Inflammatory macrophage (primary cell): ENCODE measurements at regions not wholly inside any gene's neighbourhood (a gene's known extent, or its start where the extent isn't known, plus 50 kb on each side); places are given as distances from the start of the nearest gene placed in this dataset.
"Not testable (repeated sequence)": the region's sequence is repeated elsewhere in the genome, so short reads cannot be mapped to it uniquely, and the experiment has no call there.

Source experiments
- DNase-seq, 2 donors: peaks; one replicate each; pipeline ENCODE4 v3.0.0-alpha.2; 2020 to 2022

- not testable (repeated sequence) for DNase-seq
Measured at GRCh38 chr21:5066682-5067251, 5454.6 kb upstream of the TPTE start.

DNA sequence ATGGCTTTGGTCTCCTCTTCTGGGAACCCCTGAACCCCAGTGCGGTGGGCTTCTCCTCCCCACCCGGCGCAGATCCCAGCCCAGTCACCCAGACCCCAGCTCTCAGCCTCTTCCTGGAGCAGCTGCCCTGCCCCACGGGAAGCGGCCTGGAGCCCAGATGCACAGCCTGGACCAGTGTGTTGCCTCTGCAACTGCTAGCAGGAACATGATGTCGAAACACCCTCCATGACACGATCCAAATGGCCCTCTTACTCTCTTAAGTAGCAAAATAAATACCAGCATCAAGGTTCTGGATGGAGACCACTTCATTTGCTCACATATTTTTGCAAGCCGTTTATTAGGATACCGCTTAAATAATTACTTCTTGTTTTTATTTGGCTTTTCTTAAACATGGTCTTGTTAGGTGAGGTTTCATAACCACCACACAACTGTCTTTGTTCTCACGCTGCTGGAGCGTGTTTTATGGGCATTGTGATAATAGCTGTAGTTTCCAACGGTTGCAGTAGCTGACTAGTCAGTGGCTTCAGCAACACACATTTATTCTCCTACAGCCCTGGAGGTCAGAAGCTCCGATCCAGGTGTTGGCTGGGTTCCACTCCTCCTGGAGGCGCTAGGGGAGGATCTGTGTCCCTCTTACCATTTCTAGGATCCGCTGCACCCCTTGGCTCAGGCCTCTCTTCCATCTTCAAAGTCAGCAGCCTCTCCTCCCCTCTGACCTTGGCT is 5453.9 kb upstream of the TPTE start:
- not testable (repeated sequence) for DNase-seq

- not testable (repeated sequence) for DNase-seq
Measured at GRCh38 chr21:5068649-5069048, 5452.7 kb upstream of the TPTE start.

DNA sequence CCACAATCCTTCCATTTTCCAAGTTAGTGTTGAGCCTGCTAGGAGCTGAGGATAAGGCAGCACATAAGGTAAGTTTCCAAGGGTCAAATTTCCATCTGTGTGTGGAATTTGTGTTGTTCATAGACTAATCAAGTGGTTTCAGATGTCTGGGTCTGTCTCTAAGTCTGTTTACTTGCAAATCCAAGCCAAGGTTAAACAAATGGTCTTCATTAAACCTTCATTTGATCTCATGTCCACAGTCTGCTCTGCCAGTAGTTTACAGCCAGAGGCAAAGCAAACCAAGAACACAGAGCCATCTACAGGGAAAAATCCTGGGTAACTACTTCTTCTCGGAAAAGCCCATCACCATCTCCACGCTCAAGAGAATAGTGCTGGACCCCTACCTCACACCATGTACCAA is 5450.2 kb upstream of the TPTE start:
- not testable (repeated sequence) for DNase-seq

DNA sequence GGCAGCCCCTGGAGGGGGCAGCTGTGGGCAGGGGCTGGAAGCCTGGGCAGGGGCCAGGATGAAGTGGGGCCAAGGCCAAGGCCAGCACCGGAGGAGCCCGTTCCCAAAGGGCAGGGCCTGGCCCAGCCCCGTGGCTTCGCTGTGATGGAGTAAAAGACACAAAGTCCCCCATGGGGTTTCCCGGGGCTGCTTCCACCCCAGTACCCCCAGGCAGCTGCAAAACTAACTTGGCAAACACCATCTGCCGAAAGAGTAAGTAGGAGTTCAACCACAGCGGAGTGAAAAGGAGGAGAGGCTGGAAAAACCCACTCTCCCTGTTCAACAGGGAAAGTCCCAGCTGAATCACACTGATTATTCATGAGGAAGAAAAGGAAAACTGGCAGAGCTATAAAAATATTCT is 5444.5 kb upstream of the TPTE start:
- not testable (repeated sequence) for DNase-seq

- not testable (repeated sequence) for DNase-seq
Measured at GRCh38 chr21:5079361-5079760, 5442.0 kb upstream of the TPTE start.

GRCh38 chr21:5080015-5080414 is 5441.4 kb upstream of the TPTE start:
- not testable (repeated sequence) for DNase-seq

- DNase-seq, result not testable (repeated sequence)
Measured at GRCh38 chr21:5084246-5084645, 5437.1 kb upstream of the TPTE start.

- DNase-seq, result not testable (repeated sequence)
Measured at GRCh38 chr21:5085456-5085855, 5435.9 kb upstream of the TPTE start.

GRCh38 chr21:5086416-5086815 is 5435.0 kb upstream of the TPTE start:
- peak; percentile 3 to 4 for DNase-seq

DNA sequence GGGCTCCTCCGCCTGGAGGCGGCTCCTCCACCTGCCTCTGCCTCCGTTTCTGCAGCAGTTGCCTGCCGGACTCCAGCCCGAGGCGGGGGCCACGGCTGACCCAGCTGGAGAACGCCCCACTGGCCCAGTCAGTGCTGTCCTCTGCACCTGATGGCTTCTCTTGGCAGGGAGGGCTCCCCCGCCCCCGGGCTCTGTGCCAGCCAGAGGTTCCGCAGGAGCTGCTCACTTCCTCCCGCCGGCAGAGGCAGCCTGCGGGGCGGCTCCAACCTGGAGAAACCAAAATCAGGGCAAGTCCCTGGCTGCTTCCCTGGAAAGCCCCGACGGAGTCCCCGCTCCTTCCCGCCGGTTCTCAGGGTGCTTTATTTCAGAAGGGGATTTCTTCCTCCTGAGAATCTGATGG is 5432.6 kb upstream of the TPTE start:
- not testable (repeated sequence) for DNase-seq

GRCh38 chr21:5089399-5090089 is 5431.8 kb upstream of the TPTE start:
- DNase-seq, result not testable (repeated sequence)

DNA sequence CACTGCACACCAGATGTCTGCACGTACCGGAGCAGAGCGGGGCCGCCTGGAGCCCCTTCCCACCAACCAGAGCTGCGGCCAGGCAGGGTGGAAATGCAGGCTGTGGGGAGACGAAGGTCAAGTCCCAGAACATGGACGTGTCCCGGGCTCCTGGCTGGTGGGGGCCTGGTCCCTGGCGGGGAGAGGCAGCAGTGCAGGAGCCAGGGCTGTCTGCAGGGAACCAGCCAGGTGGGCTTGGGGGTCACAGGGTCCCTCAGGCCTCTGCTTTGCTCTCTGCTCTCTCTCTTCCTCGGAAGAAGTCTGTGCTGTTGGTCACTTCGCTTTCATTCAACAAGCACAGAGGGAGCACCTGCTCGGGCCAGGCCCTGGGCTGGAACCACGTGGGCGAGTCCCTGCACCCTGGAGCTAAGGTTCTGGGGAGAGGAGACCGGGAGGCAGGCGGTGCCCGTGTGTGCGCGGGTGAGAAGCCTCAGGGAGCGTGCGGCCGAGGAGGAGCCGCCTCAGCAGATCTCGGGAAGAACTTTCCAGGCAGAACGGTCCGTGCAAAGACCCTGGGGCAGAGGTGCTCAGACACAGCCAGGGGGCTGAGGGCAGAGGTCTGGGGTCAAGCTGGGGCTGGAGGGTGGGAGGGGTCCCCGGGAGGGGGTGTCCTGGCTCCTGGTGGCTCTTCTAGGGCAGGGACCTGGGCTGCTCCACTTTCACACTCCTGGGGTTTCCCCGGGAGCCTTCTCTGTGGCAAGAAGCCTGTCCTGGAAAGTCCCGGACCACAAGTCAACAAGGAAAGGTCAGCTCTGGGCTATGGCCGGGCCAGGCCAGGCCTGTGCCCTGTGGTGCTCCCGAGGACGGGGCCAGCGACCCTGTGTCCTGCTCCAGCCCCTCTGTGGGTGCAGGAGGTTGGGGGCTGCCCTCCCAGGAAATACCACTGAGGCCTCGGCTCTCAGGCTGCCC is 5431.0 kb upstream of the TPTE start:
- DNase-seq, result not testable (repeated sequence)

DNA sequence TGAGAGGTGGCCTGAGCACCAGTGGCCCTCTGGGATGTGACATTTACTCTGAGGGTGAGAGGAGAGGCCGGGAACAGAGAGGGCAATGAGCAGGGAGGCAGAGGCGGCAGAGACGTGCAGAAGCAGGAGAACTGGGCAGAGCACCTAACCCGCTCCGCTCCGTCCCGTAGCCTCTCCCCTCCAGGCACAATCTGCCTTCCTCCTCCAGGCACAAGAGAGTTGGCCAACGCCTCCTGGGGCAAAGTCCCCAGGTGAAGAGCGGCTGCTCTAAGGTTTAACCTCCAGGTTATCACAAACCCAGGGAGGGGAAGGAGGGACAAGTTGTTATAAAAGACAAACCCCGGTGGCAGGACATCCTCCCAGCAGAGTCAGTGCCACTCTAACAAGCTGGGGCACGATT is 5430.1 kb upstream of the TPTE start:
- not testable (repeated sequence) for DNase-seq

DNA sequence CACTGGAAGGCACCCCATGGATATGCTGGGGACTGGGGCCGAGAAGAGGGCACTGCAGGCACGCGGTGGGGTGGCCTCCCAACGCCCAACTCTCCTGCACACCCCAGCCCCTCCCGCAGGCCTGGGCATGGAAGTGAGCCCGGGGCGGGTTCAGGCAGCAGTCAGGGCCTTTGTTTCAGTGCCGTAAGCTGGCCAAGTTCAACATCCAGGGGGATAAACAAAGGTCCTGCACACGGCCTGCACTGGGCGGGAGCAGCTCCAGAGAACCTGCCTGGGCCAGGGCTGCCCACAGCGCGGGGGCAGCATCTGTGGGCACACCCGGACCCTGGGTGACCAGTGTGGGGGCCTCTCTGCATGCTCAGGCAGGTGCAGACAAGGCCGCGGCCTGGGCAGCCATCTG is 5425.8 kb upstream of the TPTE start:
- not testable (repeated sequence) for DNase-seq

- not testable (repeated sequence) for DNase-seq
Measured at GRCh38 chr21:5098010-5098743, 5423.2 kb upstream of the TPTE start.

DNA sequence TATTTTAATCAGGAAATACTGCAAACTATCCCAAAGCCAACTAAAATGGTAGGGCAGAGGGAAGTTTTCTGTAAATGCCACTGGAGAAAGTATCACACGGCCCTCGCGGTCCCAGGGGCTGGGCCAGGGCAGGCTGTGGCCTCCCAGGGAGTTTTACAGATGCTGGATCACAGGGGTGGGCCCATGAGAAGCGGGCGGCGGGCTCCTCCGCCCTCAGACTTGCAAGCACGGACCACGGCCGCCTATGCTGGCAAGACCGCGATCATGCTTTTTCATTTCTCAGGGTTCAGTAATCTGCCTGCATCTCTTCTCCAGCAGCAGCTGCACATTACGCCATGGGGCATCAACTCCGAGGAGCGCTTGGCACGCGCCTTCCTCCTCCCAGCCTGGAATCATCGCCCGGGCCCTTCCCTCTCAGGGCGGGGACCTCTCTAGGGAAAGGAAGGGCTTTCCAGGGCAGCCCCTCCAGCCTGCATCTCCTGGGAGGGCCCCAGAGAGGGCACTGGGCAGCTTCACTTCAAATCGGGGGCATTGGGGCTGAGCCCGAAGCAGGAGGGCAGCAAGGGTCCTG is 5420.7 kb upstream of the TPTE start:
- DNase-seq, result not testable (repeated sequence)

DNA sequence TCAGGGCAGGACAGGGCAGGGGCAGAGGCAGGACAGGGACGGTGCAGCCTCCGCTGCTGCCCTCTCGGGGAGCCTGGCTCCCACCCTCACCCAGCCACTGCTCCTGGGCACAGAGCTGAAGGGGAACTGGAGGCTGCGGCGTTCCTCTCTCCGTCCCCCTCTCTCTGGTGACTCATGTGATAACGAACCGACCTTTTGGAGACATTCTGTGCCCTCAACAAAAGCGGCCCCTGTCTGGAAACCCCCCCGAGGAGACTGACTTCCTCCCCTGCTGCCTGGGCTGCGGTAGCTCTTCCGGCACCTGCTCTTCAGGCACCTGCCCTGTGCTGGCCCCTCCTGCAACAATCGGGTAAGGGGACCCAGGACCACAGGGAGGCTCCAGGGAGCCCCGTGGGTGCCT is 5419.6 kb upstream of the TPTE start:
- DNase-seq, result peak; percentile 61 to 66

DNA sequence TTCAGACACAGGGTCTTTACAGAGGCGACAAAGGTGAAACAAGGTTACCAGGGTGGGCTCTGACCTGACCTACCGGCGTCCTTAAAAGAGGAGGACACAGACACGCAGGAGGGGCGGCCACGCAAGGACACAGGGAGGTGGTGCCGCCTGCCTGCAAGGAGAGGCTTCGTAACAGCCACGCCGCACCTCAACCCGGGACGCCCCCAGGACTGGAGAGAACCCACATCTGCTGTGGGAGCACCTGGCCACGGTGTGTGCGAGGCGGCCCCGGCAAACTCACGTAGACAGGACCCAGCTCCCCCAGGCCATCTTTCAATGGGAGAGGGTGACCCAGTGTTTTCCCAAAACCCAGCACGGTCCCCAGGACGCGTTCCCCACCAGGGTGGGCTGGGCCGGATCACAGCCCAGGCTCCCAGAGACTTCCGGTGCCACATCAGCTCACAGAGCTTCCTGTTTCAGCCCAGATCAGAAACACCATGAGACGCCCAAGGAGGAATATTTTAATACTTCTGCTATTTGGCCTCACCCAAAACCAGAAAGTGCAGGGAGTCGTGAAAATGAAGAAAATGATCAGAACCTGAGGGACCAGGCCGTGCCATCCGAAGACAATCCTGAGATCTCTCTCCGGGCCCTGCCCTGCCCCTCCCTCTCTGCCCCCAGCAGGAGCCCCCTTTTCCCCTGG is 5417.4 kb upstream of the TPTE start:
- DNase-seq, result not testable (repeated sequence)

DNA sequence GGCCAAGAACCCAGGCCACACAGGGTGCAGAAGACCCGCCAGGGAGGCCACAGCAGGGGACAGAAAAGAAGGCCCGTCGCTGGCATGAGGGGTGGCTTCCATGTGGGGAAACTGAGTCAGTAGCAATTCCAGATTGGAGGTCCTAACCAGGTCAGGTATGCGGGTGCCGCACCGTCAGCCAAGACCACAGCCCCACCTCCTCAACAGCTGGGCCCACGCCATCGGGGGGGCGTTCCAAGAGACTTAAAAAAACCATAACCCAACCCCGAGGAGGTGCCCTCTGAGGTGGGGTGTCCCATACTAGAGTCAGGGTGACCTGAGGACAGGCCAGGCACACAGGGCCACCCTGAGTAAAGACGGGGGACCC is 5416.8 kb upstream of the TPTE start:
- not testable (repeated sequence) for DNase-seq
